NB4 (cell line): ENCODE measurements at regions not wholly inside any gene's neighbourhood (a gene's known extent, or its start where the extent isn't known, plus 50 kb on each side); places are given as distances from the start of the nearest gene placed in this dataset.

ENCODE experiments used
- CTCF ChIP-seq: IDR thresholded peaks from one replicate; pipeline ENCODE4 v1.5.1; 2012; ENCODE audit warnings: low read depth, low read length
- POLR2A ChIP-seq: IDR thresholded peaks from 2 replicates; pipeline ENCODE4 v1.6.1; 2011; ENCODE audit warnings: mild to moderate bottlenecking; ENCODE audit not compliant: insufficient read length; ENCODE audit errors: extremely low read depth
- TF ChIP-seq, protein P1 (sequence below): IDR thresholded peaks from 2 replicates; pipeline ENCODE4 v1.6.1; 2011; ENCODE audit warnings: low read depth, low read length

DNA sequence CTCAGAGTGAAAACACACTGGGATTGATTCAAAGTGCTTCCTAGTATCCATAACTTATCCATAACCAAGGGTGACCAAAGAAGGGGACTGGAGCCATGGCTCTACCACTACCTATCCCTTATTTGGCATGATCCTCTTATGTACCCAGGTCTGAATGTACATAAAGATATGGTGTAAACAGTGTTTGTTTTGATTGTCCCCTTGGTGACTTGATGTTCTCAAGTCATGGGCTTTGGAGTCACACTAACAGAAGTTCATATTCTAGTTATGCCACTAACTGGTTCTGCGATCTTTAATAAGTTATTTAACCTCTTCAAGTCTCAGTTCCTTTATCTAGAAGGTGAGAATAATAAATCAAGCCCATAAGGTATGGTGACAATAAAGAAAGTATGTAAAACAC is 283.4 kb upstream of the PTGER4 start:
- TF ChIP-seq CTCF (no peak), POLR2A (no peak)
- TF ChIP-seq, protein P1, sequence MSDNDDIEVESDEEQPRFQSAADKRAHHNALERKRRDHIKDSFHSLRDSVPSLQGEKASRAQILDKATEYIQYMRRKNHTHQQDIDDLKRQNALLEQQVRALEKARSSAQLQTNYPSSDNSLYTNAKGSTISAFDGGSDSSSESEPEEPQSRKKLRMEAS: no peak
